HFF-Myc (cell line): ENCODE measurements at regions not wholly inside any gene's neighbourhood (a gene's known extent, or its start where the extent isn't known, plus 50 kb on each side); places are given as distances from the start of the nearest gene placed in this dataset.

Experiments used
- DNase-seq: peaks from one replicate; pipeline ENCODE4 v3.0.0-alpha.2; 2011; ENCODE audit warnings: low read depth; ENCODE audit errors: extremely low read depth
- H3K4me3 ChIP-seq: replicated peaks from 2 replicates; pipeline ENCODE4 v1.5.1; 2011; ENCODE audit warnings: low read depth, mild to moderate bottlenecking, control low read depth, low read length
- TF ChIP-seq, protein P1 (sequence below): IDR thresholded peaks from 2 replicates; pipeline ENCODE4 v1.5.1; 2012; ENCODE audit warnings: mild to moderate bottlenecking, low read depth, low read length, control low read depth; ENCODE audit errors: missing control alignments

DNA sequence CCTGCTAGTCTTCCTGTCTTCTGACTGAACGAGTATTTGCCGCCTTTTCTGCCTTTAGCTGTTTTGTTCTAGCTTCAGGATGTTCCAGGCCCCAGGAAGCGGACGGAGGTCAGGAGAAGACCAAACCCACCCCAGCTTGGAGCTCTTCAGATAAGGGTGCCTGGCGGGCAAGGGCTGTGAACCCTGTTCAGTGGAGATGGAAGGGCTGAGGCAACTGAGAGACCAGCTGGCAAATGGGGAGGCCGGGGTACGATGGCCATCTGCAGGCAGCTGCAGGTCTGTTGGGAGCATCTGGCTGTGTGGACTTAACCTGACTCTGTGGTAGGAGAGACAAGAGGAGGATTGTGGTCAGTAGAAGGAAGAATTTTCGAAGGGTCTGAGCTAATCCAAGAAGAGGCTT is 95.6 kb downstream of the CHST1 start:
- no peak overlapping the region for H3K4me3 ChIP-seq
- TF ChIP-seq, protein P1, sequence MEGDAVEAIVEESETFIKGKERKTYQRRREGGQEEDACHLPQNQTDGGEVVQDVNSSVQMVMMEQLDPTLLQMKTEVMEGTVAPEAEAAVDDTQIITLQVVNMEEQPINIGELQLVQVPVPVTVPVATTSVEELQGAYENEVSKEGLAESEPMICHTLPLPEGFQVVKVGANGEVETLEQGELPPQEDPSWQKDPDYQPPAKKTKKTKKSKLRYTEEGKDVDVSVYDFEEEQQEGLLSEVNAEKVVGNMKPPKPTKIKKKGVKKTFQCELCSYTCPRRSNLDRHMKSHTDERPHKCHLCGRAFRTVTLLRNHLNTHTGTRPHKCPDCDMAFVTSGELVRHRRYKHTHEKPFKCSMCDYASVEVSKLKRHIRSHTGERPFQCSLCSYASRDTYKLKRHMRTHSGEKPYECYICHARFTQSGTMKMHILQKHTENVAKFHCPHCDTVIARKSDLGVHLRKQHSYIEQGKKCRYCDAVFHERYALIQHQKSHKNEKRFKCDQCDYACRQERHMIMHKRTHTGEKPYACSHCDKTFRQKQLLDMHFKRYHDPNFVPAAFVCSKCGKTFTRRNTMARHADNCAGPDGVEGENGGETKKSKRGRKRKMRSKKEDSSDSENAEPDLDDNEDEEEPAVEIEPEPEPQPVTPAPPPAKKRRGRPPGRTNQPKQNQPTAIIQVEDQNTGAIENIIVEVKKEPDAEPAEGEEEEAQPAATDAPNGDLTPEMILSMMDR, result no peak
- DNase-seq, result no peak

DNA sequence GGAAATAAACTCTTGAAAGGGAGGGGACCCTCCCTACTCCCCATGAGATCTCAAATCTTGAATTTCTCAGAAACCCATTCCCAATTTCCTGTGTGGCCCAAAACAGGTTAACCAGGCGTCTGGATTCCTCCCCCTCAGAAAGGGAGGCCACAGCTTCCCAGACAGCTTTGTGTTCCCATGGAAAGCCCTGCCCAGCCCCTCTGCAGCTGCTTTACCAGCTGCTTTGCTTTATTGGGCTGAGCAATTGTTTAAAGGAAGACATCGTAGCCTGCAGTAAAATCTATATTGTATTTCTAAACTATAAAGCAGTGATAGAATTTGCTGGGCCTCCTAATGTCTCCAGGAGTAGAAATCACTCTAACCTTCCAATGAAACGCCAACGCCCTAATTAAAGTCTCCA is 97.4 kb downstream of the CHST1 start:
- TF ChIP-seq, protein P1, result no peak
- no peak overlapping the region for H3K4me3 ChIP-seq
- DNase-seq, result no peak

DNA sequence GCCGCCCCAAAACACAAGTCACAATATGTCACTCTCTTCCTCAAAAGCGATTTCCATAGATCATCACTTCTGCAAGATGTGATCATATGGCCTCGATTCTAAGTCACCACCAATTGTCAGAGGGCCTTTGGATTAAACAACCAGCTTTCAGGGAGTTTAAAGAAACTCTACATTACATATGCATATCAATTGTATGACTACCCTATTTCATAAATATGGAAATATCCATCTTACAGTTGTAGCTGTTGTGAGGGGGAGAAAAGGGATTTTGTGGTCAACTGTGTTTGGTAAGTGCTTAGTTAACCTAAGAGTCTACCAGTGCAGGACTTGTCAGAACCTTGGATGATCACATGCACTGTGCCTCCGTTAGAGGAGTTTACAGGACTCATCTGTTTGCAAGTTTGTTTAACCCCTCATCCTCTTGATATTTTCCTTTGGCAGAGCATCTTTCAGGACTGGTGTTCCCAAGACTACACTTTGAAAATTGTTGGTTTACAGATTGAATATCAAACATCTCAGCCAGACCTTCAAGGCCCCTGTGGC is 99.9 kb downstream of the CHST1 start:
- TF ChIP-seq, protein P1, result no peak

DNA sequence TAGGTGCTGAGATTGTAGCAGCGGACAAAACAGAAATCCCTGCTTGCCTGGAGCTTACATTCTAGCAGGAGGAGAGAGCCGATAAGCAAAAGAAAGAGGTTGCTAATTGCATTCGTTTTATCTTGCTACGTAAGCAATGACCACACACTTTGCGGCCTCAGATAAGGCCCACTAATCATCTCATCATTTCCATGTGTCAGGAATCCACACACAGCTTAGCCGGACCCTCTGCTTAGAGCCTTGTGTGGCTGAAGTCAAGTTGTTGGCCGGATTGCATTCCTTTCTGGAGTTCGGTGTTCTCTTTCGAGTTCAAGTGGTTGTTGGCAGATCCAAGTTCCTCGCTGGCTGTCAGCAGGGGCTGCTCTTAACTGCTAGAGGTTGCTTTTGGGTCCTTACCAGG is 101.6 kb downstream of the CHST1 start:
- DNase-seq, result no peak
- no peak overlapping the region for H3K4me3 ChIP-seq
- TF ChIP-seq, protein P1, result no peak

More for the DNA sequence above, 99.9 kb downstream of the CHST1 start:
- no peak overlapping the region for H3K4me3 ChIP-seq
- DNase-seq, result no peak

DNA sequence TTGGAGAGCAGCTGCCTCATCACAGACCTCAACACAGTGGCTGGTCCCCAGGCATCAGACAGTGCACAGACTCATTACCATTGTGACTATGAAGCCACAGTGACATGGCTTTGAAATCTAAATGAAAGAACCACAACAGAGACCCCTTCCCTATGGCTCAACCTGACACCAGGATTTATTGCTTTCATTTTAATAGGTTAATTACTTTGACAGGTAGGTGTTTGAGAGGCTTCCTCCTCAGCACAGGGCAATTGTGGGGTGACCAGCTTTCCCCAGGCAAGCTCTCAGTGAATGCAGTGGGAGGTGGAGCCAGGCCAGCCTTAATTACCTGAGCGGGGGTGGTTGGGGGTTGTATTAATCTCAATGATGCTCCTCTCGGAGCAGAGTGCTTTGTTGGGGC is 102.3 kb downstream of the CHST1 start:
- DNase-seq, result no peak
- TF ChIP-seq, protein P1, result no peak
- no peak overlapping the region for H3K4me3 ChIP-seq

DNA sequence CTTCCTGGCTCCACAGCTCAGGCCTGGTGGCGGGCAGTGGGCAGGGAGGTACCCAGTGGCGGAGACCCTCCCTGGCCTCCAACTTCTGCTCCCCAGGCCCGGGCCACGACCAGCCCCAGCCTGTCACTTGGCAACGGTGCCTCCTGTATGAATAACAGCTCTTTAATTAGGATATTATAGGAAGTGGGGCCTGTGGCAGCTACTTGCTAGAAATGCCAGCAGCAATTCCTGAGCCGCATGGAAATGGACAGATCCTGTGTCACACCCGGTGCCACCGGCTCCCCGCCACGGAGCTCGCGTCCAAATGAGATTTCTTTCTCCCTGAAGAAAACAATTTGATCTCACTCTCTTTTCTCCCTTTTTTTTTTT is 104.5 kb downstream of the CHST1 start:
- TF ChIP-seq, protein P1, result no peak
- DNase-seq, result no peak
- H3K4me3 ChIP-seq, result no peak overlapping the region
